ENCODE measurements at regions not wholly inside any gene's neighbourhood (a gene's known extent, or its start where the extent isn't known, plus 50 kb on each side); places are given as distances from the start of the nearest gene placed in this dataset.

GRCh38 chr4:153034681-153035080, 98.6 kb downstream of the FHDC1 start:
- DNase-seq = no peak

DNA sequence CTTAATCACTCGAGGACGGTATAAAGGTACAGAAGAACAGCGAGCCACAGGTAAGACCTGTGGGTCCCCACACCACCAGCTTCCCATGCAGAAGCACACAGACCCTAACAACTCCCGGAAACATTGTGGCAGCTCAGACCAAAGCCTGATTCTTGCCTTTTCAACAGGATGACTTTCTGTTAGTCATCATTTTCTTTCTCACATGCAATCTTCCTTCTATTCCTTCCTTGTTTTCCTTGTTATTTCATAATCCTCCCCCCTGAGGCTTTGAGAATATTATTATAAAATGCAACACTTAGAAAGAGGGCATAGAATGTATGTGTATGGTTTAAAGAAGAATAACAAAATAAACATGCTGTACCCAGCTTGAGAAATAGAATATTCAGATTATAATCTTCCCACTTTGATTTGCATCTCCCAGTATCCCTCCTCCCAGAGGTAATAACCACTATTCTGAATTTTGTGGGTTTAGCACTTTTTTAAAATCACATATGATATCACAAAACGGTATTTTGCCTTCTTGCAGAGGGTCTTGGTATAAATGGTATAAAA, 100.9 kb downstream of the FHDC1 start:
- DNase-seq = no peak

- DNase-seq = no peak
These were observed 102.6 kb downstream of the FHDC1 start for GRCh38 chr4:153038623-153039311.

- no peak for DNase-seq
These were observed 103.5 kb downstream of the FHDC1 start for GRCh38 chr4:153039542-153040185.

GRCh38 chr4:153040677-153041076, 104.6 kb downstream of the FHDC1 start:
- DNase-seq = no peak

DNA sequence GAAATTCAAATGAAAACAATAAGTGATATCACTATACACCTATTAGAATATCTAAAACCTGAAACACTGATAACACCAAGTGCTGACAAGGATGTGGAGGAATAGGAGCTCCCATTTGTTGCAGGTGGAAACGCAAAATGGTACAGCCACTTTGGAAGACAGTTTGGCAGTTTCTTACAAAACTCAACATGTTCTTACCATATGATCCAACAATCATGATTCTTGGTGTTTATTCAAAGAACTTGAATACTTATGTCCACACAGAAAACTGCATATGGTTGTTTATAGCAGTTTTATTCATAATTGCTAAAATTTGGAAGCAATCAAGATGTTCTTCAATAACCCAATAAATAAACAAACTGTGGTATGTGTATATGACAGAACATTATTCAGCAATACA, 107.9 kb downstream of the FHDC1 start:
- no peak for DNase-seq

DNA sequence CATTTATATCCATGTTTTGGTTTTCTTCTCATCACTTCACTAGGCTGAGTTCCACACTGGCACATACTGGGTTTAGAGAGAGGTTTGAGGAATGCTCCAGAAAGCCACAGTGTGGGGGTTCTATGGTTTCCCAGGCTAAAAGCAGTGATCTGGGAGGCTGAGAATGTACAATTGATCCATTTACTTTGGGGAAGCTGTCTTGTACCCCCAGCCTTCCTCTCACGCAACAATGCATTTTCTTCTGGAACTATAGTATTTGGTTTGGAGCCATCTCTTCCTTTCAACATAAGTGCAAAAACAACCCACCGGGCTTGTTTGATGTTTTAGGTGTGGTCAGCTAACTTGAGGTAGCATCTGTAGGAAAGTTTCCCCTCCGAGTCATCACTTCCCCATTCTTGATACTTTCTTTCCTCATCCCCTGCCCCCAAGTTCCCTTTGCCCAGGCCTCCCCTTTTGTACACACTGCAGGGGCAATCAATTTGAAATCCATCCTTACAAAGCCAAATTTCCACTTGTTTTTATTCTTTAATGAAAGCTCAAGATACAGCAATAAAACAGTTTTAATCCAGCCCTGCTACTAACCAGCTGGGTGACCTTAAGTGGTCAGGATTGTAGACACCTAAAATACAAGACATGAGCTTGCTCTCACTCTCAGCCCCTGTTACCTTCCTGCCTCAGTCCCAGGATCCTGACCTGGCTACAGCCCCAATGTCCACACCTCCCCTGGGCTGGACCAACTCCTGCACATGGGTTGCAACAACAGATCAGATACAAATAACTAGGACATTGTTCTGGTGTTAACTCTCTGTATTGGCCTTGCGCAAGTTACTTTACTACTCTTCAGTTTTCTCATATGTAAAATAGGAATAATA, 109.2 kb downstream of the FHDC1 start:
- peak; percentile 17 for DNase-seq

DNA sequence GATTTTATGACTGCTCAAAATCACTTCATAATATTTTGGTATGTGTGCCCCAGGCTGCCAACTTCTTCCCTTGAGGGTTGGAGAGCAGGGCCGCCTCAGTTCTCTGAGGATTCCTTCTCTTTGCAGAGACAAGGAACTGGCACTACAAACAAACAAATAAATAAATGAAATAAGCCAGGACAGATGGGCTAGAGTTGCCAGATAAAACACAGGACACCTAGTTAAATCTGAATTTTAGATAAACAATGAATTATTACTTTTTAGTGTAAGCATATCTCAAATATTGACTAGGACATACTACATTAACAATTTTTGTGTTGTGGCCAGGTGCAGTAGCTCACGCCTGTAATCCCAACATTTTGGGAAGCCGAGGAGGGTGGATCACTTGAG, 122.5 kb downstream of the FHDC1 start:
- no peak for DNase-seq

DNA sequence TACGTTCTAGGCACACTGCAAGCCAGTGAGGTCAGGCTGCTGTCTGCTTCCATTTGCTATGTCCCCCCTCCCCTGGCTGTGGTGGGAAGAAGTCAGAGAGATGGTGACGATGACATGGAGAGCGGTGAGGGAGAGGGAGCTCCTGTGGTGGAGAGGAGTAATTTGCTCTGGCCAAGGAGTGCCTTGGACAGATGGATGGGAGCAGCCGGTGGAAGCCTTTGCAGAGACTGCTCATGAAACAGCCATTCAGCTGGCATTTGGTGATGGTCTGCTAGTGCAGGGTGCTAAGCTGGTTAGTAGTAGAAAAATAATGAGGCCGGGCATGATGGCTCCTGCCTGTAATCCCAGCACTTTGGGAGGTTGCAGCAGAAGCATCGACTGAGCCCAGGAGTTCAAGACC, 124.1 kb downstream of the FHDC1 start:
- no peak for DNase-seq

- DNase-seq = no peak
These were observed 125.8 kb downstream of the FHDC1 start for GRCh38 chr4:153061971-153062370.

- no peak for DNase-seq
These were observed 126.6 kb downstream of the FHDC1 start for GRCh38 chr4:153062652-153063168.

GRCh38 chr4:153063490-153063889, 127.4 kb downstream of the FHDC1 start:
- no peak for DNase-seq

DNA sequence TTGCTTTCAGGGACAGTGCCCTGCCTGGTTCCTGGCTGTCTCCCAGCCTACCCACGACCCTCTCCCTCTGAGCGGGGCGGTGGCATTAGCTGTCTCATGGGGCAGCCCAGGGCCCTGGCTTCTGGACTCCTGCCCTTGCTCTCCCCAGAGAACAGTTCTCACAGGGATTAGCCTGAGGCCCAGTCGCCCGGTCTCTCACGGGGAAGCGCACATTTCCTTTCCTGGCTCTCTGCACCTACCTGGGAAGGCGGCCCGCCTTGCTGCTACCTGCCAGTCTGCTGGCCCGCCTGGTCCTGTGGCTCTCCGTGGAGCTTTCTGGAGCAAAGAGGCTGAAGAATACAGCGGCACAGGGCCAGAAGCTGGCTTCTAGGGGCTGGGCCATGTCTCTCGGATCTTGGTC, 128.4 kb downstream of the FHDC1 start:
- no peak for DNase-seq

DNA sequence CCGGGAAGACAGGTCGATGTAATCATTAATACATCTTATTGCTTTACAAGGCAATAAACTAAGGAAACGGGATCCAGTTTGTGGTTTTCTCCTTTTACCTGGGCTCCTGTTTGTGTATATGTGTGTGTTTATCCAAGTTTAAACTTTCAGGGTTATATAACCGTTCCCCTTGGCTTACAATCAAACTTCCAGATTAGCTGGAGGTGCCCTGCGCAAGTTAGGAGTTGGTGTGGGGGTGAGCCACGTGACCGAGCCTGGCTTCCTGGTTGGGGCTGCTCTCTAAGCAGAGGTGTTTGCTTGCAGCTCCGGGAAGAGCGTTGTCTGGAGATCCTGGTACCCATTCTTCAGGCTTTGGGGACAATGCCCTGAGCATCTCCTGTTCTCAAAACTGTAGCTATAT, 129.2 kb downstream of the FHDC1 start:
- no peak for DNase-seq

DNA sequence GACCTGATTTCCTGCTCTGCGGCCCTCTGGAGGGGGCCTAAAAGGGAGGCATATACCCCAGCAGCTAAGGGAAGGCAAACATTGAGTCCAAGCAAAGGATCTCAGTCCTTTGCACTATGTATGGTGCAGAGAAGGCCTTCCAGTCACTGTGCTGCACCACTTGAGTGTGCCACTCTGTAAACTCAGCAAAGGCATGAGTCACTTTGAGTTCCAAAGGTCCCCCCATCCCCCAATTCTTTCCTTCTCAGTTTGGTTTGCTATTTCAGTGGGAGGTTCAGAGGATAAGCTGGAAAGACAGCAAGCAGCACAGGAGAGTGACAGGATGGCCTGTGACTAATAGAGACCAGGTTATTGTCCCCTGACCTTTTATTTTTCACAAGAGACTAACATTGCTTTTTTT, 131.3 kb downstream of the FHDC1 start:
- peak; percentile 44 for DNase-seq

DNA sequence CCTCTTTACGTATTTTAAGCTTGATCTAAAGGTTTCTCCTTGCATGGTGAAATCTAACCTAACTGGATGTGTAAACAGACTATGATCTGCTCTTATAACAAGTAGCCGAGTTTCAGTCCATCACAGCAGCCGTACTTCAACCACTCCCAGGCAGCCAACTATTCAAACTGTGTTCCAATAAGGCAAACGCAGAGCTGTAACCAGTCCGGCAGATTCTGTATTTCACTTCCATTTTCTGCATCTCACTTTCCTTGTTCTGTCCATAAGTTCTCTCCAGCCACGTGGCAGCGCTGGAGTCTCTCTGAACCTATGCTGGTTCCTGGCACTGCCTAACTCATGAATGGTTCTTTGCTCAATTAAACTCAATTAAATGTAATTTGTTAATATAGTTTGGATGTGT, 132.6 kb downstream of the FHDC1 start:
- DNase-seq = no peak

- DNase-seq = no peak
These were observed 132.2 kb upstream of the TRIM2 start for GRCh38 chr4:153071958-153072598.

DNA sequence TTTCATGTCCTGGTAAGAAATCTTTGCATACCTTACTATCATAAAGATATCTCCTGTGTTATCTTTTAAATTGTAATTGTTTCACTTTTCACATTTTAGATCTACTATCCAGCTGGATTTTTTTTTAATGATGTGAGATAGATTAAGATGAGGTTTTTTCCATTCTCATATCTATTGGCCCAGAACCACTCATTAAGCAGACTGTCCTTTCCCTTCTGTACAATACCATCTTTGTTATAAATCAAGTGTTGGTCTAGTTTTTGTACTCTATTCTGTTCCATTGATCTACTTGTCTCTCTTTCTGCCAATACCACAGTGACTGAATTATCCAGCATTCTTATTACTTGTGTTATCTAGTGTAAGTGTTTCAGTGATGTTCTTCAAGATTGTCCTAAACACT, 131.6 kb upstream of the TRIM2 start:
- no peak for DNase-seq

GRCh38 chr4:153074486-153074885, 129.8 kb upstream of the TRIM2 start:
- DNase-seq = no peak

DNA sequence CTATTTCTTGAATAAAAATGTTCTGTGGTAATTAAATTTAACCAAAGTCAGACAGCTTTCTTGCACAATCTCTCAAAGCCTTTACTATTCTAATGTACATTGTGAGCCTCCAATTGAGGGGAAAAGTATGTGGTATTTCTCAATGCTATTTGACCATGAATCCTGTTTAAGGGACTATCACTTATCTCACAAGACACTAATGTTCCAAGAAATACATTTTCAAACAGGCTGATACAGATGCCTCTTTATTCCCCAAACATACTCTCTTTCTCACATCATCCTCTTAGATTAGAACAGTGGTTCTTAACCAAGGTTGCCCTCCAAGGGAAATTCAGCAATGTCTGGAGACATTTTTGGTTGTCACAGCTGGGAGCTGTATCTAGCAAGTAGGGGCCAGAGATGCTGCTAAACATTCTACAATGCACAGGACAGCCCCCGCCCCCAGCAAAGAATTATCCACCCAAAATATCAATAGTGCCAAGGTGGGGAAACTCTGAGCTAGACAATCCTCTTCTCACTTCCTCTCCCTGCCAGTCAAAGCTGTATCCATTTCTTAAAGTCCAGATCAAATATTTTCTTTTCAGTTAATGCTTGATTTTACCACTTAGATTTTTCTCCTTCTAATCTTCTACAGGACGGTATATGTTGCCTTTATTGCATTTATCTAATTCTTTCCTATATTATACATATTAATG, 129.2 kb upstream of the TRIM2 start:
- DNase-seq = peak; percentile 50

DNA sequence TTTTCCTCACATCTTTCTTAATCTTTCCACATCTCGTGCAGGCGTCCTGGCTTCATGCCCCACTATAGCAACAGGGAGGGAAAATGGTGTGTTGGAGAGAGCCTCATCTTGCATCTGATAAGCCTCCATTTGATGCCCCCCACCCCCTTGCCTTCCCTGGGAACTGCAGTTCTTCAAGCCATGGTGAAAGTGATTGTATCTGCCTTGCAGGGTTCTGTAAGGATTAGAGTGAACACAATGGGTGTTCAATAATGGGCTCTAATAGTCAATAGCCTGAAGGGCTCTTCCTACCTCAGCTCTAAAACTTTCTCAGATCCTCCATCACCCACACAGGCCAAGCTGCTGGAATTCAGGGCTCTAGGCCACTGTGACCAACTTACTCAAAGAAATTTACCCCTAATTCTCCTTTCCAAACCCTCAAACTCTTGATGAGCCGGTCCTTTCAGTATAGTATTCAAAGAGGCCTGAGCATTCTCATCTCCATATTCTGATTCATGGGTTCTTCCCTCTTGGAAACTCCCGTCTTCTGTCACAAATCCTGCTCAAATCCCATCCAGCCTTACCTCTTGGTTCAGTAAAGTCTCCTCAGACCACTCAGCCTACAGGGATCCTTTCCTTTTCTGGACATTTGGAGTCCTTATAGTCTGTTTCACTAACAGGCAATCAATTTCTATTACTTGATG, 128.3 kb upstream of the TRIM2 start:
- no peak for DNase-seq

Measured in fibroblast of skin of abdomen (primary cell).